Chondrocyte (in vitro differentiated cells): ENCODE measurements at regions not wholly inside any gene's neighbourhood (a gene's known extent, or its start where the extent isn't known, plus 50 kb on each side); places are given as distances from the start of the nearest gene placed in this dataset.

ENCODE experiments used
- DNase-seq: peaks from one replicate; pipeline ENCODE4 v3.0.0; 2021; ENCODE audit warnings: mixed read lengths, low spot score
- H3K27ac Mint-ChIP-seq: one replicate; pipeline ENCODE4 v1.8.0; 2021; ENCODE audit warnings: mild to moderate bottlenecking, moderate library complexity, mixed read lengths; ENCODE audit not compliant: unreplicated experiment
- H3K27me3 Mint-ChIP-seq: 2 replicates; pipeline ENCODE4 v1.8.0; 2021; ENCODE audit warnings: low read depth, mixed read lengths
- H3K36me3 Mint-ChIP-seq: 2 replicates; pipeline ENCODE4 v1.8.0; 2021; ENCODE audit warnings: low read depth, mixed read lengths
- H3K4me1 Mint-ChIP-seq: 2 replicates; pipeline ENCODE4 v1.8.0; 2021; ENCODE audit warnings: low read depth, mild to moderate bottlenecking, mixed read lengths
- H3K4me3 Mint-ChIP-seq: one replicate; pipeline ENCODE4 v1.8.0; 2021; ENCODE audit warnings: mild to moderate bottlenecking, moderate library complexity, mixed read lengths; ENCODE audit not compliant: unreplicated experiment
- H3K9me3 Mint-ChIP-seq: 2 replicates; pipeline ENCODE4 v1.8.0; 2021; ENCODE audit warnings: low read depth, mixed read lengths
- TF ChIP-seq, protein P1 (sequence below): fragments of 200-600 bp; sonication (generic); IDR thresholded peaks from 2 replicates; pipeline ENCODE4 v1.5.0; 2021; ENCODE audit warnings: antibody characterized with exemption, mild to moderate bottlenecking, moderate library complexity

DNA sequence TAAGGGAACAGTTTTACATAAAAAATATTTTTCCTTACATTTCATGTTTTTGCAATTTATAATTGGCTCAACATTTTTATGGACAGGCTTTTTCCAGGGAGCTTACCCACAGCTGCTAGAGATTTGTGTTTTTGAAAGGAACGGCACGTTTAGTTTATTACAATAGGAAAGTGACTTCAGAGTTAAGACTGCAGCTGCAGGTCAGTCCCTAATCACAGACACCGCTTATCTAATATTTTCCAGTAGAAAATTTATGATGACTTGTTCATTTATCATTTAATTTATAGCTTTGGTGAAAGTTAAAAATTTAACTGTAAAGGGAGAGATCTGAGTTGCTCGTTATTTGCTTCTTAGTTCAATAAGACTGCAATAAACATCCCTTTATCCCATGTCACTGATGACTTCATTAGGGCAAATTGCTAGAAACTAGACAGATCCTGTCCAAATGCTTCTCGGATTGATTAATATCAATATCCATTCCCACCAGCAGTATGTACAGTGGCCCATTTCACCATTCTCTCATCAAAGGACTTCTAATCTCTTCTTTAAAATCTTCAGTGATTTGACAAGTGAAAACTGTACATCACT, 97.0 kb upstream of the ODAD2 start:
- Mint-ChIP-seq H3K9me3 (no peaks in the 10 kb centered on the region), H3K36me3 (no peaks in the 10 kb centered on the region), H3K27me3 (no peaks in the 10 kb centered on the region), H3K27ac (no peak overlapping the region), H3K4me1 (no peaks in the 10 kb centered on the region), H3K4me3 (no peak overlapping the region)
- DNase-seq = no peak
- TF ChIP-seq, protein P1, sequence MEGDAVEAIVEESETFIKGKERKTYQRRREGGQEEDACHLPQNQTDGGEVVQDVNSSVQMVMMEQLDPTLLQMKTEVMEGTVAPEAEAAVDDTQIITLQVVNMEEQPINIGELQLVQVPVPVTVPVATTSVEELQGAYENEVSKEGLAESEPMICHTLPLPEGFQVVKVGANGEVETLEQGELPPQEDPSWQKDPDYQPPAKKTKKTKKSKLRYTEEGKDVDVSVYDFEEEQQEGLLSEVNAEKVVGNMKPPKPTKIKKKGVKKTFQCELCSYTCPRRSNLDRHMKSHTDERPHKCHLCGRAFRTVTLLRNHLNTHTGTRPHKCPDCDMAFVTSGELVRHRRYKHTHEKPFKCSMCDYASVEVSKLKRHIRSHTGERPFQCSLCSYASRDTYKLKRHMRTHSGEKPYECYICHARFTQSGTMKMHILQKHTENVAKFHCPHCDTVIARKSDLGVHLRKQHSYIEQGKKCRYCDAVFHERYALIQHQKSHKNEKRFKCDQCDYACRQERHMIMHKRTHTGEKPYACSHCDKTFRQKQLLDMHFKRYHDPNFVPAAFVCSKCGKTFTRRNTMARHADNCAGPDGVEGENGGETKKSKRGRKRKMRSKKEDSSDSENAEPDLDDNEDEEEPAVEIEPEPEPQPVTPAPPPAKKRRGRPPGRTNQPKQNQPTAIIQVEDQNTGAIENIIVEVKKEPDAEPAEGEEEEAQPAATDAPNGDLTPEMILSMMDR = no peak

DNA sequence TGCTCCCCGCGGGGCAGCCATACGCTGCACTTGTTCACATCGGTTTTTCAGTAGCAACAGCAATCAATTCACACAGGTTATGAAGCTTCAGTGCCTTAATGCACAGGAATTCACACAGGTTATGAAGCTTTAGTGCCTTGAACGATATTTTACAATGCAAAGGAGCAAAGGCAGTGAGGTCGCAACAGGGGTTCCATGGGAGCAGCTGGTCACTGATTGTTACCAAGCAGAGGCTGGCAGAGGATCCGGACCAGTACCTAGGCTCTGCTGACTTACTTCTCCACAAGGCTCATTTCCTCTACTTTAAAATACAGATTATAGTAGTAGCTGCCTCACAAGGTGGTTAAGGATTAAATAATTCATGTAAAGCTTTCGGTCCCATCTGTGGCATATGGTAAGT, 95.2 kb upstream of the ODAD2 start:
- Mint-ChIP-seq H3K4me1 (peaks cover 5% of the 10 kb centered on the region), H3K36me3 (peaks cover 2% of the 10 kb centered on the region), H3K9me3 (no peaks in the 10 kb centered on the region), H3K27me3 (no peaks in the 10 kb centered on the region), H3K4me3 (no peak overlapping the region), H3K27ac (no peak overlapping the region)
- TF ChIP-seq, protein P1 = no peak
- no peak for DNase-seq

DNA sequence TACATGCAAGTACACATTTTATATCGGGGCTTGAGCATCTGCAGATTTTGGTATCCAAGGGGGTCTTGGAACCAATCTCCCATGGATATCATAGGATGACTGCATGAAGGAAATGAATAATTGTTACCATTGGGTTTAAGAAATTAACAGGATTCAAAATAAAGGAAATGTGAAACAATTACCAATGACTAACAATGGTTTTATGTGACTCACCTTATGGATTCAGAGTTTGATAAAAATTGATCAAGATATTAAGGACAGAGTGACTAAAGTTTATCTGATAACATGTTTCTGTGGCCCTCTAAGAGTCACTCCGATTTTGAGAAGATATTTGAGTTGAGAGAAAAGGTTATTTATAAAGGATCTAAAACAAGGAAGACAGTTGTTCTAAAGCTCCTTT, 93.0 kb upstream of the ODAD2 start:
- H3K4me1 Mint-ChIP-seq = peaks cover 12% of the 10 kb centered on the region
- no peak overlapping the region for H3K4me3 Mint-ChIP-seq
- H3K36me3 Mint-ChIP-seq = peaks cover 15% of the 10 kb centered on the region
- no peaks in the 10 kb centered on the region for H3K27me3 Mint-ChIP-seq
- no peak overlapping the region for H3K27ac Mint-ChIP-seq
- DNase-seq = no peak
- no peaks in the 10 kb centered on the region for H3K9me3 Mint-ChIP-seq
- TF ChIP-seq, protein P1 = no peak

DNA sequence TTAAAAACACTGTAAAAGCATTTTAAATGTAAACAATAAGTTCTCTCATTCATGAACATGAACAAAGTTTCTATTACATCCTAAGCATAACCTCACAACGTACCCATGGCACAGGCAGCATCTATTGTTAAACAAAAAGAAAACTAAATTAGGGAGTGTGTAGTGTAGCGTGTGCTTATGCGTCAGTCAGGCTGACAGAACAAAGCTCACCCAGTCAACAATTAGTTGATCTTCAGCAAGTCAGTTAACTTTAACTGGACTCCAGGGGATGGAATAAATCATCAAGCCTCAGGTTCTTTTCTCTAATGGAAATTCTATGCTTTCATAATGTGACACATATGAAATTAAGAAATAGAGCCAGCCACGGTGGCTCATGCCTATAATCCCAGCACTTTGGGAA, 91.6 kb upstream of the ODAD2 start:
- Mint-ChIP-seq H3K4me1 (peaks cover 12% of the 10 kb centered on the region), H3K27me3 (no peaks in the 10 kb centered on the region), H3K27ac (no peak overlapping the region), H3K4me3 (no peak overlapping the region), H3K36me3 (peaks cover 27% of the 10 kb centered on the region), H3K9me3 (peaks cover 8% of the 10 kb centered on the region)
- no peak for DNase-seq
- TF ChIP-seq, protein P1 = no peak

DNA sequence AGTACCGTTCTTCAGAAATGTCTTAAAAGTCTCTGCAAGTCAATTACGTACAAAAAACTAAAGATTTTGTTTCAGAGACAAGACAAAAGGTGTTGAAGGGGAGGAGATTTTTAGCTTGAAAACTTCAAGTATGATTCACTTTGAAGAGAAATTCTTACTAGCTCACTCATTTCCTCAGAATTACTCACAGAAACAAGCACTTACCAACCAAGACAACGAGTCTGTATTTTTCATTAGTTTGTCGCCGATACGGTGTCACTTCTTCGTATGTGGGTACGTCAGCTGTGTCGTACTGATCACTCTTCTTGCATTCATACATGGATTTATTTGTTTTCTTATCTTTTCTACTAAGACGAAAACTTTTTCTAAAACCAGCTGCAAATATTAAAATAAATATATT, 90.6 kb upstream of the ODAD2 start:
- peaks cover 35% of the 10 kb centered on the region for H3K36me3 Mint-ChIP-seq

More for the DNA sequence above, 90.6 kb upstream of the ODAD2 start:
- Mint-ChIP-seq H3K4me3 (no peak overlapping the region), H3K4me1 (peaks cover 12% of the 10 kb centered on the region), H3K9me3 (peaks cover 9% of the 10 kb centered on the region), H3K27me3 (no peaks in the 10 kb centered on the region), H3K27ac (peak overlapping the region; percentile 93)
- TF ChIP-seq, protein P1 = no peak
- no peak for DNase-seq
